Globus pallidus (tissue), 1 donor: ENCODE measurements at regions not wholly inside any gene's neighbourhood (a gene's known extent, or its start where the extent isn't known, plus 50 kb on each side); places are given as distances from the start of the nearest gene placed in this dataset.
A peak's percentile ranks its signal among the peaks of the same experiment; 100 is the strongest.

Experiments
- DNase-seq: peaks from one replicate; pipeline ENCODE4 v3.0.0-alpha.2; 2015; ENCODE audit warnings: low spot score

GRCh38 chr5:125750861-125751186 is 672.4 kb upstream of the GRAMD2B start:
- DNase-seq = no peak

GRCh38 chr5:125756456-125756855 is 666.8 kb upstream of the GRAMD2B start:
- no peak for DNase-seq

GRCh38 chr5:125766706-125767105 is 656.5 kb upstream of the GRAMD2B start:
- DNase-seq = no peak

DNA sequence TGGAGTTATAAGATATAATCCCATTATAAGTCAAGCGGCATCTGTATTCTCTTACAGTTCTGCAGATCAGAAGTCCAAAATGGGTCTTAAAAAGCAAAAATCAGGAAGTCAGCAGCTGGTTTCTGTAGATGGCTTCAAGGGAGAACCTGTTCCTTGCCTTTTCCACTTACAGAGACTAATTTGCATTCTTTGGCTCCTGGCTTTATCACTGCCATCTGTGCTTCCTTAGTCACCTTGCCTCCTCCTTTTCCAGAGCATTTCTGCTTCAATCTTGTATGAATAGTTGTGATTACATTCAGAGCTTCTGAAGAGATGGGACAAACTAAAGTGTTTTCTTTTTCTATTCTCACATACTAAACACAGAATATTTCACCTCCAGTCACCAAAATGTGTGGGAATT is 647.3 kb upstream of the GRAMD2B start:
- no peak for DNase-seq

- no peak for DNase-seq
These were observed 646.5 kb upstream of the GRAMD2B start for GRCh38 chr5:125776656-125777139.

- DNase-seq = no peak
These were observed 644.4 kb upstream of the GRAMD2B start for GRCh38 chr5:125778791-125779190.

GRCh38 chr5:125785407-125785806 is 637.8 kb upstream of the GRAMD2B start:
- no peak for DNase-seq

GRCh38 chr5:125786021-125786420 is 637.2 kb upstream of the GRAMD2B start:
- no peak for DNase-seq

- DNase-seq = no peak
These were observed 629.7 kb upstream of the GRAMD2B start for GRCh38 chr5:125793470-125793869.

DNA sequence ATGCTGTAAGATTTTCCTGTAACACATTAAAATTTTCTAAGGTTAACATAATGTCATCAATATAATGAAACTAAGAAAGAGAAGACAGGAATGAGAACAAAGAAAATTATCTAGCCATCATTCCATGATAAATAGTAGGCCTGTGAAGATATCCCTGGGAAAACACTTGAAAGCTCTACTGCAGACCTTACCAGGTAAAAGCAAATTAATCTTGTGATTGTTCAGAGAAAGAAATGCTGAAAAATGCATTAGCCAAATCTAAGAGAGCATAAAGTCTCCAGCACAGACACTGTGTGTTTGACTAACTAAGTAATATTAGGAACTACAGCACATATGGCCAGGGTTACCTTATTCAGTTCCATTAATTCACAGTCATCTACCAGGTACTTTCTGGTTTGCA is 628.3 kb upstream of the GRAMD2B start:
- no peak for DNase-seq

DNA sequence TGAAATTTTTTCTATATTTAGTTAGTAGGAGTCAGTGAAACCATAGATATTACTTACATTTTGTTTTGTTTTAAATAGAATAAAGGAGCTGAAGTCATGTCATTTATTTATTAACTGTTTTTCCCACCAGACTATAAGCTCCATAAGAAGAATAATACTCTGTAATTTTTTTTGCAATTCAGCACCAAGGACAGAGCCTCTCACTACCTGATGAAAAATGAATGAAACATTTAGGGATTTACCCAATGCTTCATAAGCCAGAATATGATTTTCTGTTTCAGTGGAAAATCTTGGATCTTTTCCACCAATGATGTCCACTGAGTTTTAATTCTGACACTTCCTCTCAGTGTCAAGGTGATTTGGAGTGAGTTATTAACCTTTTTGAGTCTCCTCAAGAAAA is 624.9 kb upstream of the GRAMD2B start:
- DNase-seq = no peak

DNA sequence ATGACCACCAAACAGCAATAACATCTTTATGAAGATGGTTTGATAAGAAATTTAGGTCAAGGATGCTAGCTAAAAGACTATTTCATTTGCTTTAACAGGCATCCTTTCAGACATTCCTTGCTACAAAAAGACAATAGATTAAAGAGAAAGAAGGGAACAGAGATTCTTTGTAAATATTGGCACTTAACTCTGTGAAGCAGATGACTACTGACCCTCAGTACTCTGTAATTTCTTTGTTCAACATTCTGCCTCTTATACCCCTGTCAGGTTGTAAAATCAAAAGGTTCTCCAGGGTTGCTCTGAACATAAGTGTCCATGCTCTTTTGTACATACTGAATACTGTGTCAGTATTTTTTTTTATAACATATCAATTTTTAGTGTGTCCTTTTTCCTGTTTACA is 610.6 kb upstream of the GRAMD2B start:
- peak; percentile 69 for DNase-seq

DNA sequence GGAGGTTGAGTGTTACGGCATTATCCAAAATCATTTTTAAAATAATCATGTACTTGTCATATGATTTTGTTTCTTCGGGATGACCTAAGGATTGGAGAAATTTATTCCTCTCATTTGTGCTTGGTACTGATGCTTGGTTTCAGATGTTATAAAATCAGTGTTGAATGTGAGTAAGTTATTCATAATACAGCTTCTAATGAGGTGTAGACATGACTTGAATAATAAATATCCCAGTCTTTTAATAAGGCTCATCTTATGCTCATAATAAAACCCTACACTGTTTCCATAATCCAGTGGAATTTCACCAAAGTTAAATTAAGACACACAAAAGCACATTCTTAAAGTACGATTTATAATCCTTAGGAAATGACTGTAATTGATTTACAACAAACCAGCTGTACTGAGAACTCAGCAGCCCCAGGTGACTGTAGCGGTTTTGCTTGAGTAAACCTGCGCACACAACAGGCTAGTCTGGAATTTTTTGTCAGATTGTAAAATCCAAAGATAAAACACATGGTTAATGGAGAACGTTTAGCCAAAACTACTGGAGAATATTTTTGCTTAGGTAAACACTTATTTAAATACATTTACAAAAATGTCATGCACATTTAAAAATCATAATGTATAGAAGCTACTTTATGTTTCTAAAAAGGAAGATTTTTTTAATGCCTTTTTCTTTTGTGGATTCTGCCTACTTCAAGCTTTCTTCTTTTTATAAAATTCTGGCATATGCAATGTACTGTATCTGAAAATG is 609.8 kb upstream of the GRAMD2B start:
- peak; percentile 55 for DNase-seq

GRCh38 chr5:125814119-125814518 is 609.1 kb upstream of the GRAMD2B start:
- no peak for DNase-seq

DNA sequence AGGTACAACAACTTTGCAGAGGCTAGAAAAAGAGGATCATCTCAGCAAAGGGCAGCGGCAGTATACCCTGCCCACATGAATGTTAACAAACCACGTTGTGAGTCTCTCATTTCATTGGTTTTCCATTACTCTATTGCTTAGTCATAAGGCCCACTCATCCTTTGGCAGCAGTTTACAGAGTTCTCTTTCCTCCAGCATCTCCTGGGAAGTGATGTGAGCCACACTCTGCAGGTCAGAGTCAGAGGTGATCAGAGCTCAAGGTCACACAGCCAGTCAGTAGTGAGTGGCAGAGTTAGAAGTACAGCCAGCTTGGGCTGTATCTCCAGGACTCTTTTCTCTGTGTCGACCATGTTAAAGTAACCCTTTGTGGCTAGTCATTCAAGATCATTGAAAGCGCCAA is 599.6 kb upstream of the GRAMD2B start:
- DNase-seq = no peak

DNA sequence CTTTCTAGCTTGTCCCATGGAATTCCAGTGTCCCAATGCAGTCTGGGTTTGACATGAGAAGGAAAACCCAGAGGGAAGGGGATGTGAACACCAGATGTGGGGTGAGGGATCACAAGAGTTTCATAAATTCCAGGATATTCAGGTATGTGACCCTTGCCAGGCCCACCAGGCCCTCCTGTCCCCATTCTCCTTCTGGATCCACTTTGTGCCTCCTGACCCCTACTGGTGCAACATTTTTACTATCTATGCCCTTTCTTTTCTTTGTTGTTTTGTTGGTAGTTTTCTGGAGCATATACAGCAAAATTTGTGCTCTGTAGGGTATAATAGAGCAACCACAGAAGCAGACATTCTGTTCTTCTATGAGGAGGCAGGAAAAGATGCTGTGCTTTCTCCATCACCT is 597.0 kb upstream of the GRAMD2B start:
- no peak for DNase-seq

- DNase-seq = no peak
These were observed 593.9 kb upstream of the GRAMD2B start for GRCh38 chr5:125829349-125829748.

DNA sequence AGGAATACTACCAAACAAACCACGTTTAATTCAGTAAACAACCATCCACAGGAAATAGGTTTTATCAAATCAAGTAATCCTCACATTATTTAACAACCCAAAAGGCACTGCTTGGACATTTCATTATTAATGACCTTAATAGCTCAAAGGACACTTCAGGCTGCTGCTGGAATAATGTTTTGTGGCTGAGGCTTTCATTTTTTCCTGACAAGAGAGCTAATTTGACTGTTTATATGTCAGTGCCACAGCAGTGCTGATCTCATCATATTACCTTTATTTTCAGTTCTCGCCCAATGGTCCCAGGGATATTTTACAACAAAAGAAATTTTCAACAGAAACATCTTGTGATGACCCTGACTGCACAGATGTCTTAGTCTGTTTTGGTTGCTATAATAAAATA is 589.8 kb upstream of the GRAMD2B start:
- no peak for DNase-seq

DNA sequence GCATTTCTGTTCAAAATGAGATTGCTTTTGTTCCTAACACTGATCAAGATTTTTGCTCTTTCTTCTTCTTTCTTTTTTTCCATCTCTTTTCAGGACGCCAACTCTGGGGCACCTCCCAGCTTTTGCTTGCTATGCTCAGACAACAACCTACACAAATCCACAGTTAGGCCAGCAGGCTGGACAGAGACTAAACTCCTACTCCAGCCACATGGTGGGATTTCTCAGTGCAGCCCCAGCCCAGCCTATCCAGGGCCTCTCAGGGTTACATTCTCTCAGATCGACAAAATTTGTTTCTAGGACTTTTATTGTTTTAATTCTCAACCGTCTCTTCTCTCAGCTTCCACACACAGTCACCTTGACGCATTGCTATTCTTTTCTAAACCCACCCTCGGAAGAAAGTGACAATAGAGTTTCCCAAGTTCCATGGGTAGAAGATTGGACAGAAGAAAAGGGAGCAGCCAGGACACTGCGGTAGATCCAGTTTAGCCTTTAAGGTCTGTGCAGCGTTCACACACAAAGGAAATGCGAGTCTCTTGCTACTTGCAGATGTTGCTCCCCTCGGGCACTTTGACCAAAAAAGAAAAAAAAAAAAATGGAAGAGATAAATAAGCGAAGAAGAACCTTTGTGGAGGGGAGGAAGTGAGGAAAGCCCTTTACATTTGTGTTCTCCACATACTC is 588.6 kb upstream of the GRAMD2B start:
- no peak for DNase-seq

DNA sequence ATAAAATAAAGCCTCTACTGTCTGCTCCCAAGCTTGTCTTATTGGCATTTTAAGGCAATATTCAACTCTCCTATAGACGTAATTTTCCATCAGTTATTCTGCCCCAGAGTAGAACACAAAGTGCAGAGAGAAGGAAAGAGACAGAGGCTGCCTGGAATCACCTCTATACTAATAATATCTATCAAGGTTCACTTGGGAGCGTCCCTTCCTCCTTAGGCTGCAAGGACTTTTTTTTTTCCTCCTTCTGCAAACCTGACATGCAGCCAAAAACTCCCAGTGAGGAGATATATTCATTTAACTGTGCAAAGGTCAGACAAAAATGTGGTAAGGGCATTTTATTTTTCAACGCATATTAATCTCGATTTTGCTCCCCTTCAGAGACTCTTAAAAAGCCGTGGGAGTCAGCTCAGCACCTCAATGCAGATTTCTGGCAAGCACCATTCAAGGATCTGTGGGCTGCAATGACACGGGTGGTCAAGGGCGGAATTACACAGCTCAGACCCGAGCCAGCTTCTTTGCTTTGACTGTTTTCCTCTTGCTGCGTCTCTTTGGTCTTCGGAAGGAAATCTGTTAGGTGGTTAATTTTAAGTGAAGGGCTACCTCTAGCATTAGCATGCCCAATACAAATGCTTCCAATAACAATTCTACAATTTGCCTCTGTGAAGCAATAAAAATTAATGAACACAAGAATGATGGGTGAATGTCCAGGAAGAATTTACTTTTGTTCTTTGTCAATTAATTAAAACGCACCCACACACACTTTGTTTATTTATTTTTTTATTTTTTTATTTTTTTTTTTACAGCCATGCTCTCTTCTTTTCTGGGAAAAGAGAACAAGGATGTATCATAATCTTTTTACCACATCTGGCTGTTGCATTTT is 587.7 kb upstream of the GRAMD2B start:
- DNase-seq = peak; percentile 72

DNA sequence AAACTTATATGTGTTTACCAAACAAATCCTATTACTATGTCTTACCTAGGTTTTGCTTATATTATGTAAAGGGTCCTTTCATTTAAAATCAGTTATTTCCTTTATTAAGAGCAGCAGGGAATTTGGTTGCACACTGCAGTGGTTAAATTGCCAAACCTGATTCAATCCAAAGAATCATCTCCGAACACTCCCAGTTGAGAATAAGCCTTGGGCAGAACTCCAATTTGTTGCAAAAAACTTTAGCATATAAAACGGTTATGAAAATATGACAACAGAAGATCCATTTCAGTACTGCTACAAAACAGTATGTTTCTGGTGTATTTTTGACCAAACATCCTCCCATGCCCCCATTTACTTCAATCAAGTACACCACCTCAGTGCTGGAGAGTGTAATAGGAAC is 587.0 kb upstream of the GRAMD2B start:
- DNase-seq = no peak

GRCh38 chr5:125837866-125838265 is 585.3 kb upstream of the GRAMD2B start:
- no peak for DNase-seq

- no peak for DNase-seq
These were observed 575.6 kb upstream of the GRAMD2B start for GRCh38 chr5:125847561-125847960.
